HCT116 (cell line): ENCODE measurements at regions not wholly inside any gene's neighbourhood (a gene's known extent, or its start where the extent isn't known, plus 50 kb on each side); places are given as distances from the start of the nearest gene placed in this dataset.

Source experiments
- ATAC-seq: fragments of 200-7000 bp; cut with Tn5 transposase; 2 replicates; pipeline ENCODE4 v1.9.1; 2020; ENCODE audit warnings: mild to moderate bottlenecking, moderate library complexity
- BruUV-seq: library from RNA; stranded (reverse); fragments of 400-500 nt; replicated peaks from 2 replicates; lab custom pipeline; 2021; lab: Mats Ljungman, UMichigan
- CTCF ChIA-PET: fragments of 300-600 bp; sonication (Branson Sonifier 250); formaldehyde crosslinking; loops from one replicate; lab custom pipeline; 2021; ENCODE audit warnings: antibody characterized with exemption; lab: Charles Lee
- POLR2A ChIA-PET: fragments of 300-600, 350-600 bp; sonication (Branson Sonifier 250); formaldehyde crosslinking; loops from one replicate; lab custom pipeline; 2021; ENCODE audit warnings: antibody characterized with exemption; lab: Charles Lee
- RAD21 ChIA-PET, 2 experiments: fragments of 300-600 bp; sonication (Branson Sonifier 250); formaldehyde crosslinking; loops; one replicate each; lab custom pipeline; 2023; ENCODE audit warnings: low total read pairs in 2 of 2; ENCODE audit not compliant: uncharacterized antibody in 2 of 2, unreplicated experiment in 2 of 2, low non-redundant PET in 1 of 2; lab: Charles Lee
- DNase-seq: peaks from one replicate; pipeline ENCODE4 v3.0.0-alpha.2; 2010; ENCODE audit warnings: low read depth, low spot score
- H2AFZ ChIP-seq: fragments of 200-600 bp; shearing (Covaris generic), sonication (generic); 2 replicates; pipeline ENCODE4 v1.6.1; 2017; ENCODE audit warnings: low read depth, mixed run types, mixed read lengths, antibody characterized with exemption, low read length; ENCODE audit not compliant: poor library complexity, severe bottlenecking
- H3K27ac ChIP-seq: 2 replicates; pipeline ENCODE4 v1.5.1; 2012; ENCODE audit warnings: low read depth, low read length
- H3K27me3 ChIP-seq: fragments of 200-600 bp; sonication (generic); 2 replicates; pipeline ENCODE4 v1.6.1; 2016; ENCODE audit warnings: mixed run types, low read length, mixed read lengths; ENCODE audit not compliant: insufficient read depth
- H3K36me3 ChIP-seq, 2 experiments: fragments of 200-500 bp in 1 of 2; fragments of 200-600 bp in 1 of 2; sonication (Bioruptor generic) in 1 of 2; sonication (generic) in 1 of 2; 2 replicates each; pipeline versions ENCODE4 v1.5.1 to v1.6.1; 2014 to 2016; ENCODE audit warnings: low read length in 2 of 2, inconsistent platforms in 1 of 2, mixed read lengths in 1 of 2, mixed run types in 1 of 2; ENCODE audit not compliant: insufficient read depth in 2 of 2, control insufficient read depth in 1 of 2
- H3K4me1 ChIP-seq, 2 experiments: fragments of 200-600 bp in 1 of 2; sonication (generic) in 1 of 2; 2 replicates each; pipeline versions ENCODE4 v1.5.1 to v1.6.1; 2012 to 2017; ENCODE audit warnings: low read length in 2 of 2, inconsistent platforms in 1 of 2, mild to moderate bottlenecking in 1 of 2, mixed read lengths in 1 of 2, mixed run types in 1 of 2, moderate library complexity in 1 of 2; ENCODE audit not compliant: insufficient read depth in 2 of 2, control insufficient read depth in 1 of 2
- H3K4me2 ChIP-seq: fragments of 200-600 bp; sonication (generic); 2 replicates; pipeline ENCODE4 v1.6.1; 2017; ENCODE audit warnings: mixed run types, low read length, mixed read lengths
- H3K4me3 ChIP-seq, 2 experiments: fragments of 200-600 bp in 1 of 2; sonication (generic) in 1 of 2; replicated peaks in 1 of 2; 2 replicates each; pipeline ENCODE4 v1.5.1; 2011 to 2016; ENCODE audit warnings: low read length in 2 of 2, control low read depth in 1 of 2, low read depth in 1 of 2, mild to moderate bottlenecking in 1 of 2, mixed read lengths in 1 of 2, mixed run types in 1 of 2
- H3K79me2 ChIP-seq: fragments of 200-600 bp; sonication (generic); 2 replicates; pipeline ENCODE4 v1.6.1; 2017; ENCODE audit warnings: mild to moderate bottlenecking, mixed run types, low read length, moderate library complexity, mixed read lengths; ENCODE audit not compliant: insufficient read depth
- H3K9ac ChIP-seq: fragments of 200-600 bp; sonication (generic); 2 replicates; pipeline ENCODE4 v1.6.1; 2016; ENCODE audit warnings: low read length, mixed read lengths
- H3K9me2 ChIP-seq: fragments of 200-600 bp; sonication (generic), shearing (Covaris generic); 2 replicates; pipeline ENCODE4 v1.6.1; 2017; ENCODE audit warnings: mixed run types, mild to moderate bottlenecking, moderate library complexity; ENCODE audit not compliant: insufficient read depth
- H3K9me3 ChIP-seq, 2 experiments: fragments of 200-500 bp in 1 of 2; fragments of 200-600 bp in 1 of 2; sonication (Bioruptor generic) in 1 of 2; sonication (generic) in 1 of 2; 2 replicates each; pipeline ENCODE4 v1.6.1; 2014 to 2017; ENCODE audit warnings: low read length in 2 of 2, mixed read lengths in 2 of 2, inconsistent platforms in 1 of 2, low read depth in 1 of 2, mild to moderate bottlenecking in 1 of 2, mixed run types in 1 of 2, moderate library complexity in 1 of 2; ENCODE audit not compliant: control insufficient read depth in 1 of 2, insufficient read depth in 1 of 2
- H4K20me1 ChIP-seq: fragments of 200-600 bp; sonication (generic), shearing (Covaris generic); 2 replicates; pipeline ENCODE4 v1.6.1; 2017; ENCODE audit warnings: mixed run types, mild to moderate bottlenecking, moderate library complexity; ENCODE audit not compliant: insufficient read depth
- EGR1 ChIP-seq: IDR thresholded peaks from 2 replicates; pipeline ENCODE4 v1.6.1; 2012; ENCODE audit warnings: low read depth
- FOSL1 ChIP-seq: IDR thresholded peaks from 2 replicates; pipeline ENCODE4 v1.6.1; 2012; ENCODE audit warnings: low read depth
- POLR2AphosphoS5 ChIP-seq: IDR thresholded peaks from 2 replicates; pipeline ENCODE4 v1.6.1; 2011; ENCODE audit warnings: mild to moderate bottlenecking, low read depth, low read length, moderate library complexity
- RAD21 ChIP-seq: IDR thresholded peaks from 2 replicates; pipeline ENCODE4 v1.6.1; 2012; ENCODE audit warnings: low read depth, mild to moderate bottlenecking
- SIN3A ChIP-seq: IDR thresholded peaks from 2 replicates; pipeline ENCODE4 v1.6.1; 2012; ENCODE audit warnings: low read depth
- SP1 ChIP-seq: IDR thresholded peaks from 2 replicates; pipeline ENCODE4 v1.6.1; 2012; ENCODE audit warnings: low read depth
- YY1 ChIP-seq: IDR thresholded peaks from 2 replicates; pipeline ENCODE4 v1.6.1; 2011; ENCODE audit warnings: low read length, low read depth, moderate library complexity, mild to moderate bottlenecking; ENCODE audit not compliant: insufficient replicate concordance; ENCODE audit errors: extremely low read depth
- intact Hi-C: fragments of 100-400 bp; cut with micrococcal nuclease; formaldehyde crosslinking; loops from 2 replicates; pipeline ENCODE4 v1.10.0; 2022
- TF ChIP-seq, protein P1 (sequence below): IDR thresholded peaks from 2 replicates; pipeline ENCODE4 v1.6.1; 2012
- TF ChIP-seq, protein P2 (sequence below): IDR thresholded peaks from 2 replicates; pipeline ENCODE4 v1.6.1; 2012; ENCODE audit warnings: low read depth

DNA sequence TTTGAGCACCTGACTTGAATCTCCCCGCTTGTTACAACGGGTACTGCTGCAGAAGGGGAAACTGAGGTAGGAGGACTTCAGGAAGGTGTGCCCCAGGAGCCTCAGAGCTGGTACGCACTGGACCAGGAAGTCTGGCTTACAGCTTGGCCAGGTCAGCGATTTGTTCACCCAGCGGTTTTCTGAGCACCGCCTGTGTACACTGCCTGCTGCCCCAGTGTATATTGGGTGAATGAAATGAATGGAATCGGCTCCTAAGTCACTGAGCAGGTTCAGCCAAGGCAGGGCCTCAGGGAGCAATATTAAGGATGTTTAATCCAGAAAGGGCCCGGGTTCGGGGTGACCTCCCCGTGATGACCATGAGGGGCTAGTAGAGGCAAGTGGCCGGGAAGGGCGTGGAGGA lies 164.0 kb upstream of the CIBAR2 start:
- no peak for DNase-seq
- H3K4me2 ChIP-seq = no peak overlapping the region
- no peaks in the 10 kb centered on the region for H3K27me3 ChIP-seq
- TF ChIP-seq POLR2AphosphoS5 = no peak
- TF ChIP-seq, all 23 proteins: peak for 0
- no peaks in the 10 kb centered on the region for H3K9me2 ChIP-seq
- no peak overlapping the region for H2AFZ ChIP-seq
- H3K36me3 ChIP-seq = no peaks in the 10 kb centered on the region
- no peak overlapping the region for H3K27ac ChIP-seq
- no peaks in the 10 kb centered on the region for H3K4me1 ChIP-seq
- ChIA-PET CTCF (interaction anchor here (0.5 to 3.6 kb wide), 8 partner anchors 10 to 544 kb away, joined by 3 to 11 read pairs (median 4); no protein-coding TSS in a partner anchor), POLR2A (no interaction called here), RAD21 (no interaction called here)
- no peaks in the 10 kb centered on the region; the same call in 1 of the 2 replicates for H3K79me2 ChIP-seq
- H3K9me3 ChIP-seq = no peaks in the 10 kb centered on the region
- H3K9ac ChIP-seq = no peak overlapping the region
- no peak for ATAC-seq
- no TSS peak for BruUV-seq
- no peaks in the 10 kb centered on the region; the same call in 1 of the 2 replicates for H4K20me1 ChIP-seq
- H3K4me3 ChIP-seq = no peak overlapping the region
- intact Hi-C loops = no loop called here

DNA sequence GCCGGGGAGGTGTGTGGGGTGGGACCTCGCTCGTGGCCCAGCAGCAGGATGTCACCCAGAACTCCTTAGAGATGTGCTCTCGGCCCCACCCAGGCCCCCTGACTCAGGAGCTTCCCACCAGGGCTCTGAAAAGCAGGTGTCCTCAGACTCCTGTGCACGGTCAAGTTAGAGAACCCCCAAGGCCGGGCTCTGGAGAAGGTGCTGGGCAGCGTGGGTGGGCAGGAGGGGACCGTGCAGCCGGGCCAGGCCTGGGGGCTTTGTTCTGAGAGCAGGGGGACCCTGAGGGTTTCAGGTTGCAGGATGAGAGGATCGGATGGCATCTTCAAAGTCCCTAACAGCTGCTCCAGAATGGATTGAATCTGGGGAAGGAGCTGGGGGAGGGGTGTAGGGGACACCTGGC lies 164.4 kb upstream of the CIBAR2 start:
- no peaks in the 10 kb centered on the region; the same call in 1 of the 2 replicates for H4K20me1 ChIP-seq
- intact Hi-C loops = no loop called here
- no peak overlapping the region for H3K4me2 ChIP-seq
- ChIA-PET RAD21 (no interaction called here), CTCF (interaction anchor here (0.5 to 3.6 kb wide), 6 partner anchors 10 to 478 kb away, joined by 3 to 11 read pairs (median 4); no protein-coding TSS in a partner anchor)
- no peak overlapping the region for H2AFZ ChIP-seq
- no peaks in the 10 kb centered on the region for H3K4me1 ChIP-seq
- no peak for ATAC-seq
- H3K27me3 ChIP-seq = no peaks in the 10 kb centered on the region
- H3K79me2 ChIP-seq = no peaks in the 10 kb centered on the region; the same call in 1 of the 2 replicates
- DNase-seq = no peak
- no peaks in the 10 kb centered on the region for H3K9me3 ChIP-seq
- no peaks in the 10 kb centered on the region for H3K36me3 ChIP-seq
- H3K9ac ChIP-seq = no peak overlapping the region
- TF ChIP-seq, protein P1, sequence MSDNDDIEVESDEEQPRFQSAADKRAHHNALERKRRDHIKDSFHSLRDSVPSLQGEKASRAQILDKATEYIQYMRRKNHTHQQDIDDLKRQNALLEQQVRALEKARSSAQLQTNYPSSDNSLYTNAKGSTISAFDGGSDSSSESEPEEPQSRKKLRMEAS = no peak
- no peak for TF ChIP-seq EGR1
- no peak for TF ChIP-seq RAD21
- TF ChIP-seq SIN3A = no peak
- TF ChIP-seq, protein P2, sequence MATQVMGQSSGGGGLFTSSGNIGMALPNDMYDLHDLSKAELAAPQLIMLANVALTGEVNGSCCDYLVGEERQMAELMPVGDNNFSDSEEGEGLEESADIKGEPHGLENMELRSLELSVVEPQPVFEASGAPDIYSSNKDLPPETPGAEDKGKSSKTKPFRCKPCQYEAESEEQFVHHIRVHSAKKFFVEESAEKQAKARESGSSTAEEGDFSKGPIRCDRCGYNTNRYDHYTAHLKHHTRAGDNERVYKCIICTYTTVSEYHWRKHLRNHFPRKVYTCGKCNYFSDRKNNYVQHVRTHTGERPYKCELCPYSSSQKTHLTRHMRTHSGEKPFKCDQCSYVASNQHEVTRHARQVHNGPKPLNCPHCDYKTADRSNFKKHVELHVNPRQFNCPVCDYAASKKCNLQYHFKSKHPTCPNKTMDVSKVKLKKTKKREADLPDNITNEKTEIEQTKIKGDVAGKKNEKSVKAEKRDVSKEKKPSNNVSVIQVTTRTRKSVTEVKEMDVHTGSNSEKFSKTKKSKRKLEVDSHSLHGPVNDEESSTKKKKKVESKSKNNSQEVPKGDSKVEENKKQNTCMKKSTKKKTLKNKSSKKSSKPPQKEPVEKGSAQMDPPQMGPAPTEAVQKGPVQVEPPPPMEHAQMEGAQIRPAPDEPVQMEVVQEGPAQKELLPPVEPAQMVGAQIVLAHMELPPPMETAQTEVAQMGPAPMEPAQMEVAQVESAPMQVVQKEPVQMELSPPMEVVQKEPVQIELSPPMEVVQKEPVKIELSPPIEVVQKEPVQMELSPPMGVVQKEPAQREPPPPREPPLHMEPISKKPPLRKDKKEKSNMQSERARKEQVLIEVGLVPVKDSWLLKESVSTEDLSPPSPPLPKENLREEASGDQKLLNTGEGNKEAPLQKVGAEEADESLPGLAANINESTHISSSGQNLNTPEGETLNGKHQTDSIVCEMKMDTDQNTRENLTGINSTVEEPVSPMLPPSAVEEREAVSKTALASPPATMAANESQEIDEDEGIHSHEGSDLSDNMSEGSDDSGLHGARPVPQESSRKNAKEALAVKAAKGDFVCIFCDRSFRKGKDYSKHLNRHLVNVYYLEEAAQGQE = no peak
- TF ChIP-seq FOSL1 = no peak
- no peak for TF ChIP-seq YY1
- no peak for TF ChIP-seq SP1
- TF ChIP-seq, all 23 proteins: peak for 0
- no TSS peak for BruUV-seq
- POLR2A ChIA-PET = no interaction called here
- H3K4me3 ChIP-seq = no peak overlapping the region
- no peak overlapping the region for H3K27ac ChIP-seq
- H3K9me2 ChIP-seq = no peaks in the 10 kb centered on the region
